ENCODE measurements at regions not wholly inside any gene's neighbourhood (a gene's known extent, or its start where the extent isn't known, plus 50 kb on each side); places are given as distances from the start of the nearest gene placed in this dataset.
A peak's percentile ranks its signal among the peaks of the same experiment; 100 is the strongest.

DNA sequence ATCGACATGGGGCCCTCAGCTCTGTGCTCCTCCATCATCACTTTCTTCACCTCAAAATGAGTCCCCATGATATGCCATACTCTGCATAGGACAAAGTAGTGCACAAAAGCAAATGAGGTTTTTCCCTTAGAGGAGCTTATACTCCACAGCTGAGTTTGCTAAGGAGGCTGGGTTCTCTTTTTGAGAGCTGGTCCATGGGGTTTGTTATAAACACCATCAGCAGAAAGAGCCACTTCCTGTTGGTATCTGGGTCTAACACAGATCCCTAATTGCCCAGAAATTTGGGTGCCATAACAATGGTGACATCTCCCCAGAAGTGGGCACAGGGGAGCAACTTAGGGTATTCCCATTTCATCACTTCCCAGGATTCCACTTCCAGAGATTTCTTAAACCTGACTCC is 395.7 kb downstream of the FOXO1 start:
- H3K27ac ChIP-seq (ENCODE audit: low read depth, low read length, poor library complexity, severe bottlenecking), result no peak overlapping the region
- no peak overlapping the region for H3K4me3 ChIP-seq (ENCODE audit: low read depth, low read length, poor library complexity, severe bottlenecking)
- POLR2A ChIA-PET, result interaction anchor here (0.6 to 1.5 kb wide), 6 partner anchors 9 to 113 kb away, joined by 3 to 8 read pairs (median 4); no protein-coding TSS in a partner anchor
- no peaks in the 10 kb centered on the region for H4K20me1 ChIP-seq (ENCODE audit: insufficient read depth, low read length)
- peaks cover 28% of the 10 kb centered on the region for H3K4me1 ChIP-seq (ENCODE audit: insufficient read depth, low read length, poor library complexity, severe bottlenecking)
- no TSS peak for BruUV-seq (replicated peaks)
- no peaks in the 10 kb centered on the region for H3K36me3 ChIP-seq (ENCODE audit: insufficient read depth, low read length)
- H3K79me2 ChIP-seq (ENCODE audit: insufficient read depth, low read depth, low read length), result no peaks in the 10 kb centered on the region
- TF ChIP-seq EZH2phosphoT487 (IDR thresholded peaks at IDR 0.05; ENCODE audit: borderline replicate concordance, low read depth, low read length), result no peak
- TF ChIP-seq, protein P1, sequence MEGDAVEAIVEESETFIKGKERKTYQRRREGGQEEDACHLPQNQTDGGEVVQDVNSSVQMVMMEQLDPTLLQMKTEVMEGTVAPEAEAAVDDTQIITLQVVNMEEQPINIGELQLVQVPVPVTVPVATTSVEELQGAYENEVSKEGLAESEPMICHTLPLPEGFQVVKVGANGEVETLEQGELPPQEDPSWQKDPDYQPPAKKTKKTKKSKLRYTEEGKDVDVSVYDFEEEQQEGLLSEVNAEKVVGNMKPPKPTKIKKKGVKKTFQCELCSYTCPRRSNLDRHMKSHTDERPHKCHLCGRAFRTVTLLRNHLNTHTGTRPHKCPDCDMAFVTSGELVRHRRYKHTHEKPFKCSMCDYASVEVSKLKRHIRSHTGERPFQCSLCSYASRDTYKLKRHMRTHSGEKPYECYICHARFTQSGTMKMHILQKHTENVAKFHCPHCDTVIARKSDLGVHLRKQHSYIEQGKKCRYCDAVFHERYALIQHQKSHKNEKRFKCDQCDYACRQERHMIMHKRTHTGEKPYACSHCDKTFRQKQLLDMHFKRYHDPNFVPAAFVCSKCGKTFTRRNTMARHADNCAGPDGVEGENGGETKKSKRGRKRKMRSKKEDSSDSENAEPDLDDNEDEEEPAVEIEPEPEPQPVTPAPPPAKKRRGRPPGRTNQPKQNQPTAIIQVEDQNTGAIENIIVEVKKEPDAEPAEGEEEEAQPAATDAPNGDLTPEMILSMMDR (conservative IDR thresholded peaks at IDR 0.05; ENCODE audit: low read length), result no peak
- CTCF ChIA-PET (ENCODE audit: unreplicated experiment), result no interaction called here
- no peak overlapping the region for H3K4me2 ChIP-seq (ENCODE audit: low read length)
- intact Hi-C loops (cut with micrococcal nuclease; ENCODE audit: unreplicated experiment), result no loop called here
- no peaks in the 10 kb centered on the region for H3K9me2 ChIP-seq (ENCODE audit: insufficient read depth, low read length)
- no peaks in the 10 kb centered on the region for H3K9me3 ChIP-seq (ENCODE audit: low read length)
- DNase-seq (ENCODE audit: low spot score), result peak; percentile 17
- H2AFZ ChIP-seq (ENCODE audit: low read length), result peak overlapping the region; percentile 75; the same call in 1 of the 2 replicates

DNA sequence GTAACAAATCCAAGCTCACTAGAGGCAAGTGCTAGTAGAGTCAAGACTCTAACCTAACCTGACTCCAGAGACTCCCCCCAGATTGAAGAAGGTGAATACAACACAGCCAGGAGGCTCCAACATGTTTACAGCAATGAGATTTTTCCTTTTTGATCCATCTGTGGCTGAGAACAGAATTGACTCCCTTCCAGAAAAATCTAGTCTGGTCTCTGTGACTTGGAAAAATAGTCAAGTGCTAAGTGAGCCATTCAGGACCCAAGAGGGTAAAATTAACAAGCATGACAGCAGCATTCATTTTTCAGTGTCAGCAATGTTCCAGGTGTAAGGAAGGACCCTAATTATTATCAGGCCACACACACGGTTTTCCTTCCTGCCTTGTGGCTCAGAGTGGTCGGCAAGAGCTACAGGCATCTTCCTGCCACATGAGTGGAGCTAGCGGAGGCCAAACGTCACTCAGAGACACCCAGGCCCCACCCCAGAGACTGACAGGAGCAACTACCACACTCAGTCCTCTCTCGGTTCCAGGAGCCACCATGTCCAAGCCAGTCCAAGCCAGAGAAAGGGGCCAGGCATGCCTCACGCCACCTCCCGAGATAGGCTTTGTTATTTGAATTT is 395.1 kb downstream of the FOXO1 start:
- POLR2A ChIA-PET, result interaction anchor here (0.5 to 1.5 kb wide), 4 partner anchors 10 to 398 kb away, joined by 3 to 8 read pairs (median 4); no protein-coding TSS in a partner anchor
- no TSS peak for BruUV-seq (replicated peaks)
- peak; percentile 27 for DNase-seq (ENCODE audit: low spot score)

More for the DNA sequence above, 395.1 kb downstream of the FOXO1 start:
- TF ChIP-seq, protein P1 (conservative IDR thresholded peaks at IDR 0.05; ENCODE audit: low read length), result no peak
- no peak for TF ChIP-seq EZH2phosphoT487 (IDR thresholded peaks at IDR 0.05; ENCODE audit: borderline replicate concordance, low read depth, low read length)
- H3K9me2 ChIP-seq (ENCODE audit: insufficient read depth, low read length), result no peaks in the 10 kb centered on the region
- peak overlapping the region; percentile 75; the same call in 1 of the 2 replicates for H2AFZ ChIP-seq (ENCODE audit: low read length)
- H3K27ac ChIP-seq (ENCODE audit: low read depth, low read length, poor library complexity, severe bottlenecking), result no peak overlapping the region
- H3K36me3 ChIP-seq (ENCODE audit: insufficient read depth, low read length), result no peaks in the 10 kb centered on the region
- H3K4me2 ChIP-seq (ENCODE audit: low read length), result peak overlapping the region; percentile 30; the same call in 1 of the 2 replicates
- no peaks in the 10 kb centered on the region for H3K9me3 ChIP-seq (ENCODE audit: low read length)
- H3K4me1 ChIP-seq (ENCODE audit: insufficient read depth, low read length, poor library complexity, severe bottlenecking), result peaks cover 28% of the 10 kb centered on the region
- CTCF ChIA-PET (ENCODE audit: unreplicated experiment), result no interaction called here
- H3K79me2 ChIP-seq (ENCODE audit: insufficient read depth, low read depth, low read length), result no peaks in the 10 kb centered on the region
- intact Hi-C loops (cut with micrococcal nuclease; ENCODE audit: unreplicated experiment), result no loop called here
- no peak overlapping the region for H3K4me3 ChIP-seq (ENCODE audit: low read depth, low read length, poor library complexity, severe bottlenecking)
- H4K20me1 ChIP-seq (ENCODE audit: insufficient read depth, low read length), result no peaks in the 10 kb centered on the region
